ENCODE measurements at regions not wholly inside any gene's neighbourhood (a gene's known extent, or its start where the extent isn't known, plus 50 kb on each side); places are given as distances from the start of the nearest gene placed in this dataset.

- no peak for DNase-seq (ENCODE audit: low read depth)
These were observed 564.0 kb downstream of the TNS1 start for GRCh38 chr2:217438821-217439220.

- no peak for DNase-seq (ENCODE audit: low read depth)
These were observed 564.7 kb downstream of the TNS1 start for GRCh38 chr2:217438136-217438535.

GRCh38 chr2:217437290-217437870 lies 565.4 kb downstream of the TNS1 start:
- DNase-seq (ENCODE audit: low read depth): no peak

- DNase-seq (ENCODE audit: low read depth): no peak
These were observed 566.4 kb downstream of the TNS1 start for GRCh38 chr2:217436386-217436785.

GRCh38 chr2:217434180-217434975 lies 568.4 kb downstream of the TNS1 start:
- DNase-seq (ENCODE audit: low read depth): peak; percentile 88

- no peak for DNase-seq (ENCODE audit: low read depth)
These were observed 569.3 kb downstream of the TNS1 start for GRCh38 chr2:217433522-217433921.

- DNase-seq (ENCODE audit: low read depth): no peak
These were observed 571.1 kb downstream of the TNS1 start for GRCh38 chr2:217431577-217432269.

- peak; percentile 7 for DNase-seq (ENCODE audit: low read depth)
These were observed 571.2 kb upstream of the TNP1 start for GRCh38 chr2:217430916-217431576.

GRCh38 chr2:217429981-217430500 lies 570.2 kb upstream of the TNP1 start:
- DNase-seq (ENCODE audit: low read depth): no peak

GRCh38 chr2:217421834-217422233 lies 562.0 kb upstream of the TNP1 start:
- DNase-seq (ENCODE audit: low read depth): no peak

GRCh38 chr2:217420854-217421253 lies 561.0 kb upstream of the TNP1 start:
- no peak for DNase-seq (ENCODE audit: low read depth)

- no peak for DNase-seq (ENCODE audit: low read depth)
These were observed 559.3 kb upstream of the TNP1 start for GRCh38 chr2:217419055-217419671.

- DNase-seq (ENCODE audit: low read depth): no peak
These were observed 558.7 kb upstream of the TNP1 start for GRCh38 chr2:217418544-217418943.

- peak; percentile 57 for DNase-seq (ENCODE audit: low read depth)
These were observed 558.2 kb upstream of the TNP1 start for GRCh38 chr2:217418090-217418489.

- DNase-seq (ENCODE audit: low read depth): no peak
These were observed 557.7 kb upstream of the TNP1 start for GRCh38 chr2:217417536-217417935.

- DNase-seq (ENCODE audit: low read depth): no peak
These were observed 555.5 kb upstream of the TNP1 start for GRCh38 chr2:217415316-217415715.

GRCh38 chr2:217414429-217414828 lies 554.6 kb upstream of the TNP1 start:
- no peak for DNase-seq (ENCODE audit: low read depth)

GRCh38 chr2:217413193-217413592 lies 553.3 kb upstream of the TNP1 start:
- no peak for DNase-seq (ENCODE audit: low read depth)

- DNase-seq (ENCODE audit: low read depth): peak; percentile 39
These were observed 552.9 kb upstream of the TNP1 start for GRCh38 chr2:217412721-217413120.

- DNase-seq (ENCODE audit: low read depth): no peak
These were observed 552.4 kb upstream of the TNP1 start for GRCh38 chr2:217412277-217412676.

- no peak for DNase-seq (ENCODE audit: low read depth)
These were observed 550.8 kb upstream of the TNP1 start for GRCh38 chr2:217410681-217410960.

Data from ELR (cell line).